GM19397 (cell line): ENCODE measurements at regions not wholly inside any gene's neighbourhood (a gene's known extent, or its start where the extent isn't known, plus 50 kb on each side); places are given as distances from the start of the nearest gene placed in this dataset.

Source experiments
- ATAC-seq: cut with Tn5 transposase; IDR thresholded peaks from one replicate; pipeline ENCODE4 v1.9.1; 2021; ENCODE audit warnings: mild to moderate bottlenecking, moderate library complexity; ENCODE audit not compliant: unreplicated experiment

DNA sequence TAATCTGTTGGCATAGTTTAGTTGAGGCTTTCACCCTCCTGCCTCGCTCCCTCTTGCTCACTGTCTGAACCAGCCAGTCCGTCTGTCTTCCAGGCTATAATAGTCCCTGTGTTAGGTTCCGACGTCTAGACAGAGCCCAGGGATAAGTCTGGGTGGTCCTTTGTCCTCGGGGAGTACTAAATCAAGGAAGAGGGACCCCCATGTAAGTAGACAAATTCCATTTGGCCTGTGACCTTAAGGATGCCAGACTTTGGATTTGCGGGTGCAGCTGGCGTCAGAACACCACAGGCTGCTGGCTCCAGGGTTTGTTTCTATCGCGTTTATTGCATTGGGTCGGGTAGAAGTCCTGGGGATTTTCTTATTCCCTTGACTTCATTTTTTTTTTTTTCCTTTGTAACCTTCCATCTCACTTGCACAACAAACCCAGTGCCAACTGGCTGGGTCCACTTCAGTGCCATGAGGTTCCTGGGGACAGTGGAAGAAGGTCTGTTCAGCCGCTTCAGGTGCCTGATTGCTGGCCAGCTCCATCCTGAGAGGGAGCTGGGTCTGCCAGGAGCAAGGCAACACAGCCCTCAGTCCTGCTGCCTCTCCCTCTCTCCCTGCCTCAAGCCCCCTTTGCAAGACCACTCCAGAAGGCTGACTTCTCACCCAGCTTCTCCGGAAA is 95.4 kb upstream of the KLHL25 start:
- no peak for ATAC-seq

DNA sequence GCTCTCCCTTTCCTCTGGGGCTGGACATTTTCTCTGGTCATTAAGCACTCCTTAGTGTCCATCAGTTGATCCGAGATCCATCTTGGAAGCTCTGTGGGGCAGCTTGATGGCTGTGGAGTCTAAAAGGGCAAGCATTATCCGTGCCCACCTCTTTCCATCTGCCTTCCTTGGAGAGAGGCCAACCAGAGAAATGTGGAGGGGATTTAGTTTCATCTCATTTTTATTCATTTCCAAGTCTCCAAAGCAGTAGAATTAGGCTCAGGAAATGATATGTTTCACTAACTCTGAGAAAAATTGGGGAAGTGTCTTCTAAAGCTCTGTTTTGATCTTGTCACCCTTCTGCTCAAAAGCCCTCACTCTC is 95.9 kb upstream of the KLHL25 start:
- no peak for ATAC-seq

DNA sequence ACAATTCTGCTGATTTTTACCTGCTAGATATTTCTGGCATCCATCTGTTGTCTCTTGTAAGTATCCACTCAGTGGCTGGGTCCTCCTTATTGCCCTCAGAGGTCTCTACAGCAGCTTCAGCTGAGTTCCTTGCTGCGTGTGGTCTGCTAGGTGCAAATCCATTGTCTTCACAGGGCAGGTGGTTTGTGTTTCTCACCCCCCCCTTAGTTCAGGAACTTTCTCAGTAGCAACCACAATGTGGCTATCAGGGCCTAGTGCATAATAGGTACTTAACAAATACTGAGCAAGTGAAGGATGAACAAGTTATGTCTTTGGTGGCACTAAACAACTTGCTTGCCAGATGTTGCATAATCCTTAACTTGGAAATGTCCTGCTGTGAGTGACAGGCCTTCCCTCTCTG is 96.7 kb upstream of the KLHL25 start:
- ATAC-seq = no peak

DNA sequence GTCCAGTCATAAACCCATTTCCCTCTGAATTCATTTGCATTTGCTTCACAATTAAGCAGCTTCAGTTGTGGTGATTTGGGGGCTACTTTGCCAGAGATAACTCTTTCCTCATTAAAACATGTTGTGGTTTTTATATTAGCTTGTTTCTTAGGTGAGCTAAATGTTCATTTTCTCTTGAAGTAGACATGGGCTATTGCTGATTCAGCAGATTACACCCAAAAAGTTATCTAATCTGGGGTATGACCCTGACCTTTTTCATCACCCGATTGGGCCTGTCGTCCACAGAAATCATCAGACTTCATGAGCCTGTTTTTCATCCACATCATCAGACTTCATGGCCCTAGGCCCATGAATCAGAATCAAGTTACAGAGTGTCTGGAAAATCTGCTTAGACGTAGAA is 97.5 kb upstream of the KLHL25 start:
- ATAC-seq = no peak

DNA sequence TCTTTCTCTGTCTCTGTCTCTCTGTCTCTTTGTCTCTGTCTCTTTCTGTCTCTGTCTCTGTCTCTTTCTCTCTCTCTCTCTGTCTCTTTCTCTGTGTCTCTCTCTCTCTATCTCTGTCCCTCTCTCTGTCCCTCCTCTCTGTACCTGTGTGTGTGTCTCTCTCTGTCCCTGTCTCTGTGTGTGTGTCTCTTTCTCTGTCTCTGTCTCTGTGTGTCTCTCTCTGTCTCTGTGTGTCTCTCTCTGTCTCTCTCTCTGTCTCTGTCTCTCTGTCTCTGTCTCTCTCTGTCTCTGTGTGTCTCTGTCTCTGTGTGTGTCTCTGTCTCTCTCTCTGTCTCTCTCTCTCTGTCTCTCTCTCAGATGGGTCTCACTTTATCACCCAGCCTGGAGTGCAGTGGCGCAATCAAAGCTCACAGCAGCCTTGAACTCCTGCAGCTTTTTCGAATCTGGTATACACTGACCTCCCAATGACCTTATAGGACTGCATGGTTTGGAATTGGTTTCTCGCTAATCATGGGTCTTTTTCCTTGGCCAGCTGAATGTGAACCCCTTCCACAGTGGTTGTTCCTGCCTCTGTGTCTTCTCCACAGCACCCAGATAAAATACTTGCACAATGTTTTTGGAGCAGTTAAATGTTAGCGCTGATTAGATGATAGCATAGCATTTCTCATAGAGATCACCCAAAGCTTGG is 102.6 kb upstream of the KLHL25 start:
- ATAC-seq = no peak

DNA sequence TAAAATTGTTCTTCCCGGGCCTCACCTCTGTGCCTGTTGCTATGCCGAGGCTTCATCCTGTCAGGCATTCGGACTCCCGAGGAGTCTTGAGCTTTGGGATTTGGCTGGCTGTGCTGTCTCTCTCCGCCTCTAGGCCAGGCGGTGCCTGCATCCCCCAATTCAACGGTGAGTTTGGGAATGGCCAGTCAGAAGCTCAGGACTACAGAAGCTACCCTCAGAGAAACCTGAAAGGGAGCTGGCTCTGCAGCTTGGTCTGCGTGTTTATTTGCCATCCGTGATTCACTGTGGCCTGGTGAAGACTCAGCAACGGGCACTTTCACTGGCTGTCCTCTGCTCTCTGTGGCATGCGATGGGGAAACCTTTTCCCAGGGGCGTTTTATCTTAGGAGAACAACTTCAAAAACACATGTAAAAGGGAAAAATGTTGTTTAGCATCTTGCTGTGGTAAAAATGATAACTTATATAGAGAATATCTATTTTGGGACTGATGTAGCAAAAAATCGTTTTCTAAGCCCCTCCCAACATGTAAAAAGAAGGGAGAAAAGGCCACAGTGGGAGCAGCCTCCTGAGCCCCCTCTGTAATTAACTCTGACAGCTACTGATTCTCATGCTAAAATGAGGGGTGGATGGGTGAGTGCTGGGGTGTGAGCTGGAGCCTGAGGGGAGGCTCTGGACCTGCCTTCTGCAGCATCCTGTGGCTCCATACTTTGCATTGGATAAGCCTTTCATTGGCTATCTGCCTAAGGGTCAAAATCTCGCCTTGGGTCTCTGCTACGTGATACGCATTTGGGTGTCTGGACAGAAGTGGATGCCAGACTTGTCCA is 103.4 kb upstream of the KLHL25 start:
- ATAC-seq = no peak

DNA sequence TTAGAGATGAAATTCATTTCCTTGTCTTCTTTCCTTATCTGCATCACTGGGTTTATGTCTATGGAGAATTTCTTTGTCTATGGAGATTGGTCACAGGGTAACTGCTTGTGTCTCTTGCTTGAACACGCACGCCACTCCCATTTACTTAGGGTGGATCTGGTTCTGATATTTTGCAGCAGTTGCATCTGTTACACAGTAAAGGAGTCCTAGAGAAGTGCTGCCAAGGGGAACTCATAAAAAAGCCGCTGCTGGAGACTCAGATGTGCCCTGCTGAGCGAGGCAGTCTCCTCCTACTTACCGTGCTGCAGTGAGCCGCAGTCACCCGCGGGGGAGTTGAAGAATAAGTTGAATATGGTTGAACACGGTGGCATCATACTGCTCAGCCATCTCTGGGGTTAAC is 105.2 kb upstream of the KLHL25 start:
- no peak for ATAC-seq

DNA sequence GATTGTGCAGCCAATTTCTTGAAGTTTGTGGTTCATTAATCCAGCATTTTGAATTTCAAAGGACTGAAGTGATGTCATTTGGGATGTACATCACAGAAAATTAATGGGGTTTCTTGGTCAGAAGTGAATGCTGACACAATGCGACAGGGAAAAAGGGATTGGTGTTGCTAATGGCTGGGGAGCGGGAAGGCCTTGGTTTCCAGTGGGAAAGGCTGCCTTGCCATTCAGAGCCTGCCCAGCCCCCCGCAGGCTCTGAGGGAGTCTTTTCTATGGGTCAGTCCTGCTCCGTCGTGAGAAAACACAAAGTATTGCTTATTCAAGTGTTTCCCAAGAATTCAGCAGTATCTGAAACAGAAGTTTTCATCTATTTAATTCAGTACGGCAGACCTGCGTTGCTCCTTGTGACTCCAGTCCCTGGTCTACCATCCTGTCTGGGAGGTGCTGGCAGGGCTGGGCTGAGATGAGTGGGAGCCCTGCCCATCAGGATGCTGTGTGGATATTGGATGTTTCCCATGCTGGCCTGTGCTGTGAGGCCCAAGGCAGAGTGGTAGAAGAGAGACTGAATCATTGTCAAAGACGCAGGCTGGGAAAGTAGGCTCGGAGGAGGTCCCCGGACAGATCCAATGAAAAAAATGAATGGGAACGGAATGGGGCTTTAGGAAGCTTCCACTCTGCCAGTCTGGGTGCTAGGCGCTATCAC is 111.2 kb upstream of the KLHL25 start:
- ATAC-seq = no peak

DNA sequence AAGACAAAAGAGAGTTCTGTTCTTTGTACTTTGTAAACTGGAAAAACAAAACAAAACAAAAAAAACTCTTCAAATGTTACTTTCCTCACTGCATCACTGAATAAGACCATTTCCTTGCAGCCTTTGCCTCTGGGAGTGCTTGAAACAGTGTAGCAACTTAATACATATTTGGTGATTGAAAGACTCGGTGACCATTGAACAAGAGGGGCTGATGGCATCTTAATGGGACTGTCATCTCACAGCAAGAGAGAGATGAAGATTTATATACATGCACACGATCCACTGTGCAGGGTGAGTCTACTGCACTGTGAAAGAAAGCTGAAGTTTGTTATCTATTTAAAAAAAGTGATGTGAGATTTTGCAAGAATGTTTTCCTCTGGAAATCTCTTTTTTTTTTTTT is 111.9 kb upstream of the KLHL25 start:
- ATAC-seq = no peak

DNA sequence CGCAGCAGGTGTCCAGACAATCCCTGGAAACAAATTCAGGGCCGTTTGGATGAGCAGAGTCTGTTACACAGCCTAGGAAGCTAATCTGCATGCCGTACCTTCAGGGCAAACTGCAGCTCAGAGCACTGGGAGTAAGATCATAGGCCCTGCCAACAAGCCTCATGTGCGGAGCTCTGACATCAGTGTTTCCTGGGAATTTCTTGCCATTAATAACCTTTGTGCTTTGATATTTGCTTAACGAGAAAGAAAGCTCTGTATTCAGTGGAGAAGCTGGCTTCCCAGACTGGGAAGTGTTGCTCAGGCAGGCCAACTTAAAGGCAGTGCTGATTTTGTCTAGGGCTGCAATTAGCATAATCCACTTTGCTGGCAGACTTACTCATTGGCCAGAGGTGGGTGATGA is 116.1 kb upstream of the KLHL25 start:
- ATAC-seq = no peak

DNA sequence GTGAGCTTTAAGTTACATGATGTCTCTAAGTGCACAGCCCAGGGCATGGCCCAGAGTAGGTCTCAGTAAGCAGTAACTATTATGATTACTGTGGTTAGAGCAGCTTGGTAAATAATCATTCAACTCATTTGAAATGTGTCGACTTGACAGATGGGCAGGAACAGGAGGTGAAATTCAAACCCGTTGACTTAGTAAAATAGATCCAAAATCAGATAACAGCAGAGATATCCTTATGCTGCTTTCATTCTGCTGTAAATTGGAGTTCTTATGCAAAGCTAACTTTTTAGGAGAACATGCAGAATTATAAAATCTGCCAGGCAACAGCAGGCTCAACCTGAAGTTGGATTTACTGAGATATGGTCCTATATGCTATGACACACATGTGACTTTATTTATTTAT is 118.7 kb upstream of the KLHL25 start:
- ATAC-seq = no peak

DNA sequence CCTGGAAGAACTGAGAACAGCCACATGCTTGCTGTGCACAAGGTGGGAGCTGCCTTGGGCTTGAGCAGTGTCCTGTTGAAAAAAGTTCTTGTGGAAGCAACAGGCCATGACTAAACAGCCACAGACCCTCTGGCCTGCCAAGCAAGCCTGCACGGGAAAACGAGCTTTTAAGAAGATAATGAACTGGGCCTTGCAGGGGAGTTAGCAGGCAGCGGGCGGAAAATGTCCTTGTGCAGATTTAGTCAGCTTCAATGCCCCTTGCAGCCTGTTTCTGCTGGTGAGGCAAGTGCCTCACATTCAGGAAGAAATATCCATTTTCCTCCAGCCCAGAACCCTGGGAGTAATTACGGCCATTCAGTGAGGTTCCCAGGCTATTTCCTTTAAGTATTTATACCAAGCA is 126.2 kb upstream of the KLHL25 start:
- ATAC-seq = no peak

DNA sequence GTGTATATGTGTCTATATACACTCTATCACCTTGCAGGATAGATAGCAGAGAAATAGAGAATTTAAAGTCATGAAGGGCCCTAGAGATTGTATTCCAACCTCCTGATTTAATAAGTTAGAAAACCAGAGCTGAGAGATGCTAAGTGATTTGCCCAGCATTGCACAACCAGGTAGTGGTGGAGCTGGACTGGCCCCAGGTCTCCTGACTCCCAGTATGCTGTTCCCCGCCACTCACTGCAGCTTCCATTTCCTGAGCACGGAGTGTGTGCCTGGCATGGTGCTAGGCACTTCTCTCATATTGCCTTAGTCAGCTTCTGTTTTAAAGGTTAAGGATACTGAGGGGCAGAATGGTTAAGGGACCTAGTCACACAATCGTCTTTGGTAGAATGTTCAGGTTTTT is 129.4 kb upstream of the KLHL25 start:
- ATAC-seq = no peak

DNA sequence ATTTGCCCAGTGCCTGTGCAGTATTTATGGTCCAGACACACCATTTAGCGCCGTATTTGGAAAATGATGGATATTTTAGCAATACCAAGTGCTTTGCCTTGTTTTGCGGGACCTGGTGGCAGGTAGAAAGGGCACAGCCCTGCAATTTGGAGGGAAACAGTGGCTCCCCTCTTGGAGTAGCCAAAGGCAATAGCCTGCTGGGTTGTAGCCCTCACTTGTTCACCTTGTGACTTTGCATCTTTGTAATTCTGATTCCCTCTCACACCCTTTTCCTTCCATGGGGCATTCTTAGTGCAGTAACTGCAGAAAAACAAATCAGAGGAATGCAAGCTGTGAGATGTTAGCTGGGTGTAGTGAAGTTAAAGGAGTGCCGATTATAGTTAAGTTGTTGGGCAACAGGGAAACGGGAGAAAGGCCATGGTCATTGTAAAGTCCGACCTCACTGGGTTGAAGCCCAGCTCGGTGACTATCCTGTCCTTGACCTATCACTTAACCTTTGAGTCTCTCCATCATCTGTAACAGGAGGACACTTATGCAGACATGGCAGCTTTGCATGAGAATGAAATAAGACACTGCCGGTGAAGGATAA is 131.0 kb upstream of the KLHL25 start:
- ATAC-seq = no peak

DNA sequence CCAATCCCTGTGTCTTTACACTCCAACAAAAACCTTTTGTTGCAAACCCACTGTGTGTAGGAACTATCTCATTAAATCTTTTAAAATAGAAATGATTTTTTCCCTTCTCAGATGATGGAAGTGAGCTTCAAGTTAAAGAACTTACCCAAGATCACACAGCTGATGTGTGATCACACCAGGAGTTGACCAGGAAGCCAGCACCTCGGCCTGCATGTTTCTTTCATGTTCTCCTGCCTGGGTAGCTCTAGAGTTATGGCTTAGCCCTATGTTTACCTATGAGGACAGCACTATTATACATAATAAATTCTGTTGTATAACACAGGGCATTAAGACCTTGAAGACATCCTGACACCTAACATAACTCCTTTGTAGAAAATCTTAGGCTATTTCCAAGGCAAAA is 132.1 kb upstream of the KLHL25 start:
- ATAC-seq = no peak

DNA sequence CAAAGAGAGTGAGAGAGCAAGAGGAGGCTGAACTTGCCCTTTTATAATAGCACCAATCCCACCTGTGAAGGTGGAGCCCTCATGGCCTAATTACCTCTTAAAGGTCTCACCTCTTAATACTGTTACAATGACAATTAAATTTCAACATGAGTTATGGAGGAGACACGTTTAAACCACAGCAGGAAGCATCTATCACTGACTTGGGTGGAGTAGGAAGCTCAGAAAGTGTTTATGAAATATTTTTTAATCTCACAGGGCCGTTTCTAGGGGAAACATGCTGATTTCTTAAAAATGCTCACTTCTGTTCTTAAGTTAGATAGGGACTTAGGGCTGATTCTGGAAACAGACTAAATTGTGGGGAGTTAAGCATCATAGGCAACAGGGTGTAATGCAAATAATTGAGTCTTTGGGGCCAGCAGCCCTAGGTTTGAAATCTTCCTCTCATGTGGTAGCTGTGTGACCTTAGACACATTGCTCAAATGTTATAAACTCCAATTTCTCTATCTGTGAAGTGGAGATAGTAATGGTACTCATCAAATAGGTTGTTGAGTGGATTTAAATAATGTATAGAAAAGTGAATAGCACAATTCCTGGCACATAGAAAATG is 133.3 kb upstream of the KLHL25 start:
- ATAC-seq = no peak

DNA sequence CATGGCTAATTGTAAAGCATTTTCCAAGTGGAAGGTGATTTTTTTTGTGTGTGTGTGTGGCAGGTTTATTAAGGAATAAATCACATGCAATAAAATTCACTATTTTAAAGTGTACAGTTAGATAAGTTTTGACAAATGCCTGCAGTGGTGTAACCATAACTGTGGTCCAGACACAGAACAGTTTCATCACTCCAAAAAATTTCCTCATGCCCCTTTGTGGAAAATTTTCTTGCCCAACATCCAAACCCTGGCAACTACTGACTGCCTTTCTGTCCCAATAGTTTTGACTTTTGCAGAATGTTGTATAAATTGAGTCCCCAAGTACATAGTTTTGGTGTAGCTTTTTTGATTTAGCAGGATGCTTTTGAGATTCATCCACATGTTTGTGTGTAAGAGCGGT is 135.1 kb upstream of the KLHL25 start:
- ATAC-seq = no peak

DNA sequence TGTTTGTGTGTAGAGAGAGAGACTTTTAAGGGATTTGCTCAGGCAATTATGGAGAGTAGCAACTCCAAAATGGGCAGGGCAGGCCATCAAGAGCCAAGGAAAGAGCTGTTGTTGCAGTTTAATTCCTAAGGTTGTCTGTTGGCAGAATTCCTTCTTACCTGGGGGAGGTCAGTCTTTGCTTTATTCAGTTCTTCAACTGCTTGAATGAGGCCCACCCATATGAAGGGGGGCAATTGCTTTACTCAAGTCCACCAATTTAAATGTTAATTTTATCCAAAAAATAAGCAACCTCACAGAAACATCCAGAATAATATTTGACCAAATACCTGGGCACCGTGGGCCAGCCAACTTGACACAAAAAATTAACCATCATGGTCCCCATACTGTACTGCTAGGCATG is 137.7 kb upstream of the KLHL25 start:
- ATAC-seq = no peak

DNA sequence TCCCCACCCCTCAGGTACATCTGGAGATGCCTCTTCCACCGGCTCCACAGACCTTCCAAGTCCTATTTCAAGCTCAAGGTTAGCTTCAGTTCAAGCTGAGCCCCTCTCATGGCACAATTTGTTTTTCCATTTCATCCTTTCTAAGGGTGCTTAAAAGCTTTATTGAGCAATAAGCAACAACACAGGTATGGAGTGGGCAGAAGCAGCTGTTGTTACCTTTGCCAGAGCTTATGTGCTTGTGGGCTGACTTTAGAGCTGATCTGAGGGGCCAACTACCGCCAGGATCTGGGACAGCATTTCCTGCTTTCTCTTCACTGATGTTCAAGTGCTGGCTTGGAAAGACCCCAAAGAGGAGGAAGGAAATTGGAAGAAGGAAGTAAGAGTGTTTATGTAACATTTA is 140.0 kb upstream of the KLHL25 start:
- ATAC-seq = no peak

DNA sequence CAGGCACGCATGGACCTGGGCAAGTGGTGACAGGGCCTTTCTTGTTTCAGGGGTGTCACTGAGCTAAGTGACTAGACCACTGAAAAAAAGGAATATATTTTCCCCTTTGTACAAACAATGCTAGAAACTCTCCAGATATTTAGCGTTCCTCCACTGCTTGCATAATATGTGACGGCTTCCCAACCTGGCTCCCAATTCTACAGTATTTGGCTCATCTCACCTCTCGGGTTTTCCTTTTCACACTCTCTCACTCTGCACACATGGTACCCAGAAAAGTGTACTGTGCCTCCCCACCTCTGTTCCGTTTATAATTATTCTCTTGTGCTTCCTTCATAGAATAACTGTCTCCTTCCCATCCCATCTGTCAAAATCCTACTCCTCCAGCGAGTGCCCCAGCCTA is 140.5 kb upstream of the KLHL25 start:
- no peak for ATAC-seq

DNA sequence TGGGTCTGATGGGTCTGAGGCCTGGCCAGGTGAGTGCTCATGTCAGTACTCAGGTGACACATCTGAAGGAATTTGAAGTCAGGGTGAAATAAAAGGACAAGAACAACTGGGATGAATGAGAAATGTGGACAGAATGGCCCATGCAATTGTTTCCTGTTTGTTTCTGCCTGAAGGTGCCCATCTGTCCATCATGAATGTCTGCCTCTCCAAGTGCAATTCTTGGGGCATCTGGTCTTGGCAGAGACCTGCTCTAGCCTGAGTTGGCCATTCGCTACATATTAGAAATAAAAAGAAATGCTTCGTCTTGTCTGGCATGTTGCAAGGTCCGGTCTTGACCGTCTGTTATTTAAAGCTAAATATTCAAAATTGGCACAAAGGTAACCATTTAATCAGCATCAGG is 142.0 kb upstream of the AGBL1 start:
- ATAC-seq = no peak
